ENCODE measurements at regions not wholly inside any gene's neighbourhood (a gene's known extent, or its start where the extent isn't known, plus 50 kb on each side); places are given as distances from the start of the nearest gene placed in this dataset.

GRCh38 chr17:52306314-52306713, 147.8 kb upstream of the CA10 start:
- in situ Hi-C loops (cut with HindIII; ENCODE audit: low sequenced_read_pairs) = no loop called here

- in situ Hi-C loops (cut with HindIII; ENCODE audit: low sequenced_read_pairs) = no loop called here
These were observed 140.4 kb upstream of the CA10 start for GRCh38 chr17:52298881-52299280.

GRCh38 chr17:52297230-52298010, 138.9 kb upstream of the CA10 start:
- in situ Hi-C loops (cut with HindIII; ENCODE audit: low sequenced_read_pairs) = no loop called here

- in situ Hi-C loops (cut with HindIII; ENCODE audit: low sequenced_read_pairs) = no loop called here
These were observed 135.8 kb upstream of the CA10 start for GRCh38 chr17:52294301-52294700.

GRCh38 chr17:52287611-52288010, 129.1 kb upstream of the CA10 start:
- in situ Hi-C loops (cut with HindIII; ENCODE audit: low sequenced_read_pairs) = no loop called here

- in situ Hi-C loops (cut with HindIII; ENCODE audit: low sequenced_read_pairs) = no loop called here
These were observed 125.4 kb upstream of the CA10 start for GRCh38 chr17:52283872-52284271.

GRCh38 chr17:52276381-52277008, 118.0 kb upstream of the CA10 start:
- in situ Hi-C loops (cut with HindIII; ENCODE audit: low sequenced_read_pairs) = no loop called here

GRCh38 chr17:52271781-52272180, 113.3 kb upstream of the CA10 start:
- in situ Hi-C loops (cut with HindIII; ENCODE audit: low sequenced_read_pairs) = no loop called here

GRCh38 chr17:52255347-52255746, 96.8 kb upstream of the CA10 start:
- in situ Hi-C loops (cut with HindIII; ENCODE audit: low sequenced_read_pairs) = no loop called here

- in situ Hi-C loops (cut with HindIII; ENCODE audit: low sequenced_read_pairs) = no loop called here
These were observed 86.2 kb upstream of the CA10 start for GRCh38 chr17:52244689-52245088.

- in situ Hi-C loops (cut with HindIII; ENCODE audit: low sequenced_read_pairs) = no loop called here
These were observed 83.8 kb upstream of the CA10 start for GRCh38 chr17:52242268-52242667.

- in situ Hi-C loops (cut with HindIII; ENCODE audit: low sequenced_read_pairs) = no loop called here
These were observed 78.6 kb upstream of the CA10 start for GRCh38 chr17:52237151-52237550.

GRCh38 chr17:52235516-52235915, 77.0 kb upstream of the CA10 start:
- in situ Hi-C loops (cut with HindIII; ENCODE audit: low sequenced_read_pairs) = no loop called here

GRCh38 chr17:52233632-52234031, 75.1 kb upstream of the CA10 start:
- in situ Hi-C loops (cut with HindIII; ENCODE audit: low sequenced_read_pairs) = no loop called here

GRCh38 chr17:52233176-52233575, 74.7 kb upstream of the CA10 start:
- in situ Hi-C loops (cut with HindIII; ENCODE audit: low sequenced_read_pairs) = no loop called here

GRCh38 chr17:52228823-52229222, 70.3 kb upstream of the CA10 start:
- in situ Hi-C loops (cut with HindIII; ENCODE audit: low sequenced_read_pairs) = no loop called here

- in situ Hi-C loops (cut with HindIII; ENCODE audit: low sequenced_read_pairs) = no loop called here
These were observed 69.4 kb upstream of the CA10 start for GRCh38 chr17:52227926-52228325.

GRCh38 chr17:52213451-52213850, 54.9 kb upstream of the CA10 start:
- in situ Hi-C loops (cut with HindIII; ENCODE audit: low sequenced_read_pairs) = no loop called here

GRCh38 chr17:52212851-52213250, 54.3 kb upstream of the CA10 start:
- in situ Hi-C loops (cut with HindIII; ENCODE audit: low sequenced_read_pairs) = no loop called here

GRCh38 chr17:52209507-52209906, 51.0 kb upstream of the CA10 start:
- in situ Hi-C loops (cut with HindIII; ENCODE audit: low sequenced_read_pairs) = no loop called here
